Large intestine (tissue), 3 donors: ENCODE measurements at regions not wholly inside any gene's neighbourhood (a gene's known extent, or its start where the extent isn't known, plus 50 kb on each side); places are given as distances from the start of the nearest gene placed in this dataset.

Source experiments
- DNase-seq, 2 donors: peaks; one replicate each; pipeline versions ENCODE4 v3.0.0 to v3.0.0-alpha.2; 2013
- H3K27ac ChIP-seq: one replicate; pipeline ENCODE4 v1.5.1; 2013; ENCODE audit warnings: low read length
- H3K27me3 ChIP-seq: 2 replicates; pipeline ENCODE4 v1.6.1; 2013; ENCODE audit warnings: low read length; ENCODE audit not compliant: control insufficient read depth, insufficient read depth
- H3K36me3 ChIP-seq: 2 replicates; pipeline ENCODE4 v1.6.1; 2013; ENCODE audit warnings: low read length; ENCODE audit not compliant: control insufficient read depth, insufficient read depth
- H3K4me1 ChIP-seq: one replicate; pipeline ENCODE4 v1.6.1; 2013; ENCODE audit warnings: low read length; ENCODE audit not compliant: control insufficient read depth, insufficient read depth
- H3K4me3 ChIP-seq: one replicate; pipeline ENCODE4 v1.5.1; 2013; ENCODE audit warnings: low read length
- H3K9me3 ChIP-seq: one replicate; pipeline ENCODE4 v1.6.1; 2013; ENCODE audit warnings: mild to moderate bottlenecking, low read depth, low read length, moderate library complexity; ENCODE audit not compliant: control insufficient read depth
- WGBS: methylation state at CpG from one replicate; pipeline ENCODE4 v1.1.5; 2013; ENCODE audit warnings: low lambda C conversion rate; ENCODE audit not compliant: insufficient coverage; 5-methylcytosine and 5-hydroxymethylcytosine counted together

- Histone ChIP-seq H3K36me3 (no peaks in the 10 kb centered on the region), H3K27ac (no peak overlapping the region), H3K27me3 (no peaks in the 10 kb centered on the region), H3K9me3 (no peaks in the 10 kb centered on the region), H3K4me3 (no peak overlapping the region), H3K4me1 (no peaks in the 10 kb centered on the region)
- DNase-seq, result no peak
Measured at GRCh38 chr1:208759255-208759654, 515.1 kb upstream of the PLXNA2 start.

GRCh38 chr1:208763971-208764370 is 519.8 kb upstream of the PLXNA2 start:
- Histone ChIP-seq H3K4me1 (no peaks in the 10 kb centered on the region), H3K9me3 (peaks cover 2% of the 10 kb centered on the region), H3K36me3 (no peaks in the 10 kb centered on the region), H3K27ac (no peak overlapping the region), H3K27me3 (no peaks in the 10 kb centered on the region), H3K4me3 (no peak overlapping the region)
- WGBS, result 100% methylated on average over 1 of the region's 2 CpGs
- DNase-seq, result no peak

- no peak for DNase-seq
- WGBS, result no CpG with 5 or more reads among the region's 4 CpGs
- Histone ChIP-seq H3K27me3 (no peaks in the 10 kb centered on the region), H3K4me3 (no peak overlapping the region), H3K4me1 (no peaks in the 10 kb centered on the region), H3K9me3 (peaks cover 2% of the 10 kb centered on the region), H3K36me3 (no peaks in the 10 kb centered on the region), H3K27ac (no peak overlapping the region)
Measured at GRCh38 chr1:208766832-208767231, 522.6 kb upstream of the PLXNA2 start.

GRCh38 chr1:208767816-208768215 is 523.6 kb upstream of the PLXNA2 start:
- WGBS, result 86% methylated on average over 1 of the region's 3 CpGs
- no peak for DNase-seq
- peaks cover 2% of the 10 kb centered on the region for H3K9me3 ChIP-seq
- no peak overlapping the region for H3K4me3 ChIP-seq
- no peak overlapping the region for H3K27ac ChIP-seq
- H3K36me3 ChIP-seq, result no peaks in the 10 kb centered on the region
- H3K4me1 ChIP-seq, result no peaks in the 10 kb centered on the region
- no peaks in the 10 kb centered on the region for H3K27me3 ChIP-seq

- H3K27me3 ChIP-seq, result no peaks in the 10 kb centered on the region
- no CpG with 5 or more reads among the region's 4 CpGs for WGBS
- H3K4me3 ChIP-seq, result no peak overlapping the region
- H3K36me3 ChIP-seq, result no peaks in the 10 kb centered on the region
- no peak for DNase-seq
- H3K4me1 ChIP-seq, result no peaks in the 10 kb centered on the region
- no peaks in the 10 kb centered on the region for H3K9me3 ChIP-seq
- no peak overlapping the region for H3K27ac ChIP-seq
Measured at GRCh38 chr1:208772891-208773290, 528.7 kb upstream of the PLXNA2 start.

- no peak for DNase-seq
- Histone ChIP-seq H3K36me3 (no peaks in the 10 kb centered on the region), H3K9me3 (no peaks in the 10 kb centered on the region), H3K4me1 (no peaks in the 10 kb centered on the region), H3K27ac (no peak overlapping the region), H3K4me3 (no peak overlapping the region), H3K27me3 (no peaks in the 10 kb centered on the region)
- WGBS, result 80% methylated on average over 1 of the region's 3 CpGs
Measured at GRCh38 chr1:208775841-208776240, 531.7 kb upstream of the PLXNA2 start.

GRCh38 chr1:208778417-208778816 is 534.2 kb upstream of the PLXNA2 start:
- Histone ChIP-seq H3K27ac (no peak overlapping the region), H3K9me3 (no peaks in the 10 kb centered on the region), H3K27me3 (peaks cover 3% of the 10 kb centered on the region), H3K36me3 (no peaks in the 10 kb centered on the region), H3K4me1 (no peaks in the 10 kb centered on the region), H3K4me3 (no peak overlapping the region)
- DNase-seq, result no peak
- WGBS, result 100% methylated on average over 2 of the region's 6 CpGs

- H3K27me3 ChIP-seq, result peaks cover 3% of the 10 kb centered on the region
- DNase-seq, result no peak
- no peaks in the 10 kb centered on the region for H3K36me3 ChIP-seq
- WGBS, result 60% methylated on average over 1 of the region's 3 CpGs
- no peaks in the 10 kb centered on the region for H3K4me1 ChIP-seq
- no peak overlapping the region for H3K27ac ChIP-seq
- no peaks in the 10 kb centered on the region for H3K9me3 ChIP-seq
- H3K4me3 ChIP-seq, result no peak overlapping the region
Measured at GRCh38 chr1:208781391-208782045, 537.3 kb upstream of the PLXNA2 start.

GRCh38 chr1:208782186-208782585 is 538.0 kb upstream of the PLXNA2 start:
- DNase-seq, result no peak
- WGBS, result 29% methylated on average over 1 of the region's 4 CpGs

GRCh38 chr1:208785629-208786028 is 541.4 kb upstream of the PLXNA2 start:
- H3K27ac ChIP-seq, result no peak overlapping the region
- H3K4me3 ChIP-seq, result no peak overlapping the region
- H3K4me1 ChIP-seq, result no peaks in the 10 kb centered on the region
- H3K9me3 ChIP-seq, result no peaks in the 10 kb centered on the region
- H3K36me3 ChIP-seq, result no peaks in the 10 kb centered on the region
- H3K27me3 ChIP-seq, result peaks cover 3% of the 10 kb centered on the region
- DNase-seq, result no peak
- no CpG with 5 or more reads among the region's 1 CpG for WGBS

More at GRCh38 chr1:208782186-208782585, 538.0 kb upstream of the PLXNA2 start:
- H3K4me3 ChIP-seq, result no peak overlapping the region
- no peaks in the 10 kb centered on the region for H3K4me1 ChIP-seq
- no peaks in the 10 kb centered on the region for H3K36me3 ChIP-seq
- no peaks in the 10 kb centered on the region for H3K9me3 ChIP-seq
- peaks cover 3% of the 10 kb centered on the region for H3K27me3 ChIP-seq
- no peak overlapping the region for H3K27ac ChIP-seq

- WGBS, result no CpG with 5 or more reads among the region's 3 CpGs
Measured at GRCh38 chr1:208787219-208787618, 543.0 kb upstream of the PLXNA2 start.

More at GRCh38 chr1:208787219-208787618, 543.0 kb upstream of the PLXNA2 start:
- H3K4me1 ChIP-seq, result peaks cover 2% of the 10 kb centered on the region
- H3K27me3 ChIP-seq, result peaks cover 3% of the 10 kb centered on the region
- DNase-seq, result no peak
- no peaks in the 10 kb centered on the region for H3K9me3 ChIP-seq
- H3K36me3 ChIP-seq, result no peaks in the 10 kb centered on the region
- no peak overlapping the region for H3K4me3 ChIP-seq
- H3K27ac ChIP-seq, result no peak overlapping the region
